ENCODE measurements at regions not wholly inside any gene's neighbourhood (a gene's known extent, or its start where the extent isn't known, plus 50 kb on each side); places are given as distances from the start of the nearest gene placed in this dataset.

GRCh38 chr7:47688311-47689100 is 106.6 kb upstream of the TNS3 start:
- peaks cover 12% of the 10 kb centered on the region for H3K4me1 ChIP-seq
- ChIA-PET CTCF (no interaction called here), POLR2A (no interaction called here)
- H3K4me3 ChIP-seq (ENCODE audit: low read depth, low read length), result no peak overlapping the region
- no peaks in the 10 kb centered on the region for H3K27me3 ChIP-seq (replicated peaks; ENCODE audit: control insufficient read depth, insufficient read depth, low read length)
- Mint-ChIP-seq H3K4me3 (ENCODE audit: unreplicated experiment) (no peak overlapping the region), H3K27ac (ENCODE audit: unreplicated experiment) (peak overlapping the region; percentile 4), H3K4me1 (ENCODE audit: low read depth, unreplicated experiment) (peaks cover 30% of the 10 kb centered on the region), H3K9me3 (ENCODE audit: unreplicated experiment) (no peaks in the 10 kb centered on the region), H3K36me3 (ENCODE audit: insufficient read depth, unreplicated experiment) (peaks cover 5% of the 10 kb centered on the region), H3K27me3 (ENCODE audit: insufficient read depth, unreplicated experiment) (no peaks in the 10 kb centered on the region)
- no peak for TF ChIP-seq CTCF (IDR thresholded peaks at IDR 0.05; ENCODE audit: insufficient read depth in 1 of 2, low read depth in 1 of 2, low read length in 1 of 2, severe bottlenecking in 1 of 2, unreplicated experiment in 1 of 2)
- no peak for DNase-seq
- no TSS peak for BruUV-seq (replicated peaks)
- no peaks in the 10 kb centered on the region for H3K9me3 ChIP-seq
- H3K36me3 ChIP-seq (ENCODE audit: control insufficient read depth, insufficient read depth, low read length), result no peaks in the 10 kb centered on the region
- intact Hi-C loops (cut with micrococcal nuclease; ENCODE audit: unreplicated experiment), result no loop called here

DNA sequence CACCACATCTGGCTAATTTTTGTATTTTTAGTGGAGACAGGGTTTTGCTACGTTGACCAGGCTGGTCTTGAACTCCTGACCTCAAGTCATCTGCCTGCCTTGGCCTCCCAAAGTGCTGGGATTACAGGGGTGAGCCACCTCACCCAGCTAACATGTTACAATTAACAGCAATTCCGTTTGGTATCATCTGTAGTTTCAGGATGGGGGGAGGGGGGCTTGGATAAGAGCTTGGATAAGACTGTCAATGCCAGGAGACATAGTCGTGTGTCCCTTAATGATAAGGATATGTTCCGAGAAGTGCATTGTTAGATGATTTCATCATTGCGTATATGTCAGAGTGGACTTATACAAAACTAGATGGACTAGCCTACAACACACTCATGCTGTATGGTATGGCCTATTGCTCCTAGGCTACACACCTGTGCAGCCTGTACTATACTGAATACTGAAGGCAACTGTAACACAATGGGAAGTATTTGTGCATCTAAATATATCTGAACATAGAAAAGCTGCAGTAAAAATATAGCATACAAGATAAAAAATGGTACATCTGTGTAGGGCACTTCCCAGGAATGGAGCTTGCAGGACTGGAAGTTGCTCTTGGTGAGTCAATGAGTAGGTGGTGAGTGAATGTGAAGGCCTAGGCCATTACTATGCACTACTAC is 103.9 kb upstream of the TNS3 start:
- CTCF ChIA-PET, result no interaction called here
- POLR2A ChIA-PET, result interaction anchor here (0.6 to 0.7 kb wide), 2 partner anchors 45 to 117 kb away, joined by 5 to 9 read pairs; no protein-coding TSS in a partner anchor
- Mint-ChIP-seq H3K27ac (ENCODE audit: unreplicated experiment) (no peak overlapping the region), H3K4me3 (ENCODE audit: unreplicated experiment) (no peak overlapping the region), H3K27me3 (ENCODE audit: insufficient read depth, unreplicated experiment) (no peaks in the 10 kb centered on the region), H3K9me3 (ENCODE audit: unreplicated experiment) (no peaks in the 10 kb centered on the region), H3K4me1 (ENCODE audit: low read depth, unreplicated experiment) (peaks cover 37% of the 10 kb centered on the region), H3K36me3 (ENCODE audit: insufficient read depth, unreplicated experiment) (peaks cover 5% of the 10 kb centered on the region)
- Histone ChIP-seq H3K4me1 (peaks cover 18% of the 10 kb centered on the region), H3K36me3 (ENCODE audit: control insufficient read depth, insufficient read depth, low read length) (no peaks in the 10 kb centered on the region), H3K9me3 (no peaks in the 10 kb centered on the region), H3K4me3 (ENCODE audit: low read depth, low read length) (no peak overlapping the region), H3K27me3 (replicated peaks; ENCODE audit: control insufficient read depth, insufficient read depth, low read length) (no peaks in the 10 kb centered on the region)
- TF ChIP-seq CTCF (IDR thresholded peaks at IDR 0.05; ENCODE audit: insufficient read depth in 1 of 2, low read depth in 1 of 2, low read length in 1 of 2, severe bottlenecking in 1 of 2, unreplicated experiment in 1 of 2), result no peak
- BruUV-seq (replicated peaks), result no TSS peak
- no peak for DNase-seq
- intact Hi-C loops (cut with micrococcal nuclease; ENCODE audit: unreplicated experiment), result no loop called here

GRCh38 chr7:47685151-47685550 is 103.2 kb upstream of the TNS3 start:
- no peaks in the 10 kb centered on the region for H3K27me3 Mint-ChIP-seq (ENCODE audit: insufficient read depth, unreplicated experiment)
- intact Hi-C loops (cut with micrococcal nuclease; ENCODE audit: unreplicated experiment), result no loop called here
- H3K4me1 ChIP-seq, result peaks cover 22% of the 10 kb centered on the region
- ChIA-PET CTCF (no interaction called here), POLR2A (no interaction called here)
- H3K4me1 Mint-ChIP-seq (ENCODE audit: low read depth, unreplicated experiment), result peaks cover 44% of the 10 kb centered on the region
- no peaks in the 10 kb centered on the region for H3K36me3 ChIP-seq (ENCODE audit: control insufficient read depth, insufficient read depth, low read length)
- no peak overlapping the region for H3K27ac Mint-ChIP-seq (ENCODE audit: unreplicated experiment)
- H3K4me3 ChIP-seq (ENCODE audit: low read depth, low read length), result no peak overlapping the region
- H3K9me3 ChIP-seq, result no peaks in the 10 kb centered on the region
- no peak for TF ChIP-seq CTCF (IDR thresholded peaks at IDR 0.05; ENCODE audit: insufficient read depth in 1 of 2, low read depth in 1 of 2, low read length in 1 of 2, severe bottlenecking in 1 of 2, unreplicated experiment in 1 of 2)
- H3K27me3 ChIP-seq (replicated peaks; ENCODE audit: control insufficient read depth, insufficient read depth, low read length), result no peaks in the 10 kb centered on the region
- H3K36me3 Mint-ChIP-seq (ENCODE audit: insufficient read depth, unreplicated experiment), result peaks cover 5% of the 10 kb centered on the region
- H3K9me3 Mint-ChIP-seq (ENCODE audit: unreplicated experiment), result no peaks in the 10 kb centered on the region
- no peak overlapping the region for H3K4me3 Mint-ChIP-seq (ENCODE audit: unreplicated experiment)
- DNase-seq, result no peak
- BruUV-seq (replicated peaks), result no TSS peak
